ENCODE measurements at regions not wholly inside any gene's neighbourhood (a gene's known extent, or its start where the extent isn't known, plus 50 kb on each side); places are given as distances from the start of the nearest gene placed in this dataset.

- intact Hi-C loops (cut with DNase I; ENCODE audit: low total_unique reads) (no loop called here), in situ Hi-C loops (cut with MboI; ENCODE audit: low sequenced_read_pairs in 4 of 4) (no loop called here)
- Histone ChIP-seq H3K9me3 (no peaks in the 10 kb centered on the region), H3K4me3 (no peak overlapping the region), H3K27me3 (no peaks in the 10 kb centered on the region), H3K27ac (no peak overlapping the region), H3K36me3 (no peaks in the 10 kb centered on the region), H3K4me1 (no peaks in the 10 kb centered on the region)
- ATAC-seq (no peak), DNase-seq (no peak)
- TF ChIP-seq CTCF (IDR thresholded peaks at IDR 0.05 in 4 of 5, conservative IDR thresholded peaks at IDR 0.05 in 1 of 5), result no peak
- TF ChIP-seq POLR2A (IDR thresholded peaks at IDR 0.05), result no peak
Measured at GRCh38 chr10:131019696-131020095, 291.8 kb downstream of the TCERG1L start.

DNA sequence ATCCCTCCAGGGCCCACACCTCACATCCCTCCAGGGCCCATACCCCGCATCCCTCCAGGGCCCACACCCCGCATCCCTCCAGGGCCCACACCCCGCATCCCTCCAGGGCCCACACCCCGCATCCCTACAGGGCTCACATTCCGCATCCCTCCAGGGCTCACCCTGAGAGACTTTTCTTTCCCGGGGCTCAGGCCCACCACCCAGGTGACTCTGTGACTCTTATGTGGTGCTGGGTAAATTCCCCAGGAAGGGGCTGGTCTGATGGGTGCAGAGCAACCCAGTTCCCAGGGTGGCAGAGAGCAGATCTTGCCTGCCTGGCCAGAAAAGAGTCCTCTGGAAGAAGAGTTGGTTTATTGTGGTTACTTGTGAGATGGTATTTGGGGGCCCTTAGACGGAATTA is 290.7 kb downstream of the TCERG1L start:
- no peak for DNase-seq
- no peaks in the 10 kb centered on the region for H3K4me1 ChIP-seq
- H3K4me3 ChIP-seq, result no peak overlapping the region
- intact Hi-C loops (cut with DNase I; ENCODE audit: low total_unique reads), result no loop called here
- in situ Hi-C loops (cut with MboI; ENCODE audit: low sequenced_read_pairs in 4 of 4), result no loop called here
- H3K27ac ChIP-seq, result no peak overlapping the region
- H3K9me3 ChIP-seq, result no peaks in the 10 kb centered on the region
- no peak for ATAC-seq
- no peaks in the 10 kb centered on the region for H3K27me3 ChIP-seq
- H3K36me3 ChIP-seq, result no peaks in the 10 kb centered on the region
- TF ChIP-seq CTCF (IDR thresholded peaks at IDR 0.05 in 4 of 5, conservative IDR thresholded peaks at IDR 0.05 in 1 of 5) (no peak), POLR2A (IDR thresholded peaks at IDR 0.05) (no peak)

DNA sequence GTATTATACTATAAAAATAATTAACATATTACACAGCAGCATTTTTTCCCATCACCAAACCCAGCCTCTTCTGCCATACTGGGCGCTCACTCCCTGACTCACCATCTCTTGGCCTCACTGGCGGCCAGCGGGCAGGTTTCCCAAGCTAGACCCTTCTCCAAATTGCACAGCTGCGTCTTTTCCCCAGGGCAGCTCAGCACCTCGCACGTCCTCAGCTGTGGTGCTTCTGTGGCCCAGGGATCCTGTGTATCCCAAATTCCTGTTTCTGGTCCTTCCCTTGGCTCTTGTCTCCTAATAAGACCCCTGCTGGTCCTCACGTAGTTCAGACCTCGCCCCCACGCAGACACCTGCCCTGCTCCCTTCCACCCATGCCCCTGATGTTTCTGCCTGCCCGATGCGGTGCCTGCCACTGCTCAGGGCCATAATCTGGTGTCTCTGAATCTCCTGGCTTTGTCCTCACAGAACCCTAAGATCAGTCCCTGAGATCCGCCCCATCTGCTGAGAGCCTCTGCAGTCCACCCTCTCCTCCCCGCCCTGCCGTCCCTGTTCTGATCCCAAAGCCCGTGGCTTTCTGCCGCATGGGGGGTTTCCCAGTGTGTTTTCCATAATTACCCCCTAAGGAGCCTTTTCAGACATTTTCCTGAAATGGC is 290.1 kb downstream of the TCERG1L start:
- ATAC-seq, result no peak
- TF ChIP-seq POLR2A (IDR thresholded peaks at IDR 0.05) (no peak), CTCF (IDR thresholded peaks at IDR 0.05 in 4 of 5, conservative IDR thresholded peaks at IDR 0.05 in 1 of 5) (no peak)
- in situ Hi-C loops (cut with MboI; ENCODE audit: low sequenced_read_pairs in 4 of 4), result no loop called here
- Histone ChIP-seq H3K36me3 (no peaks in the 10 kb centered on the region), H3K27ac (no peak overlapping the region), H3K4me1 (no peaks in the 10 kb centered on the region), H3K9me3 (no peaks in the 10 kb centered on the region), H3K27me3 (no peaks in the 10 kb centered on the region), H3K4me3 (no peak overlapping the region)
- no peak for DNase-seq
- intact Hi-C loops (cut with DNase I; ENCODE audit: low total_unique reads), result no loop called here

- Histone ChIP-seq H3K36me3 (no peaks in the 10 kb centered on the region), H3K9me3 (no peaks in the 10 kb centered on the region), H3K4me1 (no peaks in the 10 kb centered on the region), H3K4me3 (no peak overlapping the region), H3K27me3 (no peaks in the 10 kb centered on the region), H3K27ac (no peak overlapping the region)
- intact Hi-C loops (cut with DNase I; ENCODE audit: low total_unique reads) (no loop called here), in situ Hi-C loops (cut with MboI; ENCODE audit: low sequenced_read_pairs in 4 of 4) (no loop called here)
- no peak for TF ChIP-seq POLR2A (IDR thresholded peaks at IDR 0.05)
- TF ChIP-seq CTCF (IDR thresholded peaks at IDR 0.05 in 4 of 5, conservative IDR thresholded peaks at IDR 0.05 in 1 of 5), result no peak
- no peak for ATAC-seq
- DNase-seq, result no peak
Measured at GRCh38 chr10:131021969-131022368, 289.6 kb downstream of the TCERG1L start.

DNA sequence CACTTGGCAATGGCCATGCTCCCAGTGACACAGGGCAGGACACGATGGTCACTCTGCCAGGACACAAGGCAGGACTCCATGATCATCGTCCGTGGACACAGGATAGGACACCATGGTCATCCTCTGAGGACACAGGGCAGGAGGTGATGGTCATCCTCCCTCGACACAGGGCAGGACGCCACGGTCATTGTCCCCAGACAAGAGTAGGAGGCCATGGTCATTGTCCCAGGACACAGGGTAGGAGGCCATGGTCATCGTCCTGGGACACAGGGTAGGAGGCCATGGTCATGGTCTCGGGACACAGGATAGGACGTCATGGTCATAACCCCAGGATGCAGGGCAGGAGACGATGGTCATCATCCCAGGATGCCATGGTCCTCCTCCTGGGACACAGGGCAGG is 289.2 kb downstream of the TCERG1L start:
- ATAC-seq (no peak), DNase-seq (no peak)
- no peaks in the 10 kb centered on the region for H3K36me3 ChIP-seq
- H3K27me3 ChIP-seq, result no peaks in the 10 kb centered on the region
- no peak overlapping the region for H3K27ac ChIP-seq
- TF ChIP-seq CTCF (IDR thresholded peaks at IDR 0.05 in 4 of 5, conservative IDR thresholded peaks at IDR 0.05 in 1 of 5), result no peak
- TF ChIP-seq POLR2A (IDR thresholded peaks at IDR 0.05), result no peak
- H3K4me3 ChIP-seq, result no peak overlapping the region
- in situ Hi-C loops (cut with MboI; ENCODE audit: low sequenced_read_pairs in 4 of 4), result no loop called here
- intact Hi-C loops (cut with DNase I; ENCODE audit: low total_unique reads), result no loop called here
- H3K9me3 ChIP-seq, result no peaks in the 10 kb centered on the region
- H3K4me1 ChIP-seq, result no peaks in the 10 kb centered on the region
